K562 (cell line): ENCODE measurements at regions not wholly inside any gene's neighbourhood (a gene's known extent, or its start where the extent isn't known, plus 50 kb on each side); places are given as distances from the start of the nearest gene placed in this dataset.

Source experiments
- ATAC-seq: fragments of 200-7000 bp; cut with Tn5 transposase; 3 replicates; pipeline ENCODE4 v1.9.1; 2020; ENCODE audit warnings: moderate library complexity
- BruUV-seq: library from RNA; stranded (reverse); fragments of 400-500 nt; replicated peaks from 2 replicates; lab custom pipeline; 2021; lab: Mats Ljungman, UMichigan
- CTCF ChIA-PET: fragments of 300-600 bp; formaldehyde crosslinking; extraction: SDS; loops from one replicate; lab custom pipeline; 2021; ENCODE audit warnings: low intra/inter-chr PET ratio; lab: Yijun Ruan, JAX
- POLR2A ChIA-PET: fragments of 300-600, 350-650 bp; sonication (Branson Sonifier 250); formaldehyde crosslinking; extraction: SDS; loops from one replicate; lab custom pipeline; 2021; ENCODE audit warnings: antibody characterized with exemption, inconsistent platforms; lab: Yijun Ruan, JAX
- DNase-seq, 4 experiments: peaks; one replicate each; pipeline versions ENCODE4 v3.0.0 to v3.0.0-alpha.2; 2011 to 2018; ENCODE audit warnings: low spot score in 3 of 4, mixed read lengths in 3 of 4; ENCODE audit errors: extremely low read depth in 1 of 4
- FAIRE-seq: peaks from 2 replicates; lab custom pipeline; 2011; peaks lifted over from hg19 to GRCh38; lab: Jason Lieb, UNC
- H2AFZ ChIP-seq: 2 replicates; pipeline ENCODE4 v1.6.0; 2011; ENCODE audit warnings: low read depth, low read length, control low read depth, inconsistent platforms
- H3K27ac ChIP-seq: fragments of 200-600 bp; 3 replicates; pipeline ENCODE4 v1.8.0; 2011; ENCODE audit warnings: low read depth, mild to moderate bottlenecking, control low read depth, inconsistent platforms, low read length, moderate library complexity, mixed read lengths; ENCODE audit errors: extremely low read depth
- H3K27me3 ChIP-seq, 2 experiments: fragments of 300-600 bp in 1 of 2; 2 replicates in 1 of 2; 3 replicates in 1 of 2; pipeline versions ENCODE4 v1.6.0 to v1.8.0; 2011; ENCODE audit warnings: inconsistent platforms in 2 of 2, low read length in 2 of 2, mild to moderate bottlenecking in 1 of 2, mixed read lengths in 1 of 2, moderate library complexity in 1 of 2; ENCODE audit not compliant: control insufficient read depth in 2 of 2, insufficient read depth in 2 of 2
- H3K36me3 ChIP-seq: fragments of 300-600 bp; 3 replicates; pipeline ENCODE4 v1.8.0; 2011; ENCODE audit warnings: mild to moderate bottlenecking, low read length, inconsistent platforms; ENCODE audit not compliant: control insufficient read depth, insufficient read depth
- H3K4me1 ChIP-seq, 2 experiments: fragments of 200-600 bp in 1 of 2; replicated peaks in 1 of 2; 2 replicates in 1 of 2; 3 replicates in 1 of 2; pipeline versions ENCODE4 v1.5.1 to v1.8.0; 2011; ENCODE audit warnings: inconsistent platforms in 2 of 2, low read length in 2 of 2, mild to moderate bottlenecking in 1 of 2, mixed read lengths in 1 of 2, moderate library complexity in 1 of 2; ENCODE audit not compliant: control insufficient read depth in 2 of 2, insufficient read depth in 2 of 2
- H3K4me2 ChIP-seq: 2 replicates; pipeline ENCODE4 v1.6.1; 2011; ENCODE audit warnings: low read length, control low read depth, inconsistent platforms, mixed read lengths; ENCODE audit not compliant: insufficient read depth
- H3K4me3 ChIP-seq: fragments of 200-600 bp; sonication (generic), shearing (Covaris generic); 2 replicates; pipeline ENCODE4 v1.5.1; 2016; ENCODE audit warnings: control low read depth, inconsistent platforms
- H3K79me2 ChIP-seq: fragments of 200-600 bp; 3 replicates; pipeline ENCODE4 v1.8.0; 2011; ENCODE audit warnings: low read length, inconsistent platforms; ENCODE audit not compliant: control insufficient read depth, insufficient read depth
- H3K9ac ChIP-seq, 2 experiments: 2 replicates each; pipeline versions ENCODE4 v1.6.0 to v1.6.1; 2011; ENCODE audit warnings: low read depth in 2 of 2, low read length in 2 of 2, control low read depth in 1 of 2, inconsistent platforms in 1 of 2, mild to moderate bottlenecking in 1 of 2, mixed read lengths in 1 of 2; ENCODE audit not compliant: insufficient read depth in 1 of 2
- H3K9me1 ChIP-seq: one replicate; pipeline ENCODE4 v1.6.0; 2011; ENCODE audit warnings: inconsistent platforms, mild to moderate bottlenecking, low read length, moderate library complexity; ENCODE audit not compliant: control insufficient read depth, insufficient read depth
- H3K9me3 ChIP-seq: replicated peaks from 2 replicates; pipeline ENCODE4 v1.5.1; 2011; ENCODE audit warnings: low read depth, low read length, inconsistent platforms; ENCODE audit not compliant: control insufficient read depth, insufficient read depth
- H4K20me1 ChIP-seq: replicated peaks from 2 replicates; pipeline ENCODE4 v1.6.1; 2011; ENCODE audit warnings: low read length, inconsistent platforms, mixed read lengths; ENCODE audit not compliant: control insufficient read depth, insufficient read depth
- FOXK1 ChIP-seq: sonication (generic); formaldehyde crosslinking; IDR thresholded peaks from 2 replicates; pipeline ENCODE4 v1.8.0; 2022; ENCODE audit warnings: missing genetic modification reagents, mild to moderate bottlenecking, borderline replicate concordance
- HSF4 ChIP-seq: fragments of 250-450 bp; sonication (Bioruptor Pico); IDR thresholded peaks from 2 replicates; pipeline ENCODE4 v2.1.2; 2022; ENCODE audit warnings: mild to moderate bottlenecking, moderate library complexity, borderline replicate concordance
- NCOA4 ChIP-seq: fragments of 450-650 bp; IDR thresholded peaks from 2 replicates; pipeline ENCODE4 v1.6.1; 2018; ENCODE audit warnings: mild to moderate bottlenecking; ENCODE audit not compliant: partially characterized antibody
- RBM17 ChIP-seq: fragments of 200-400 bp; formaldehyde crosslinking; IDR thresholded peaks from 2 replicates; pipeline ENCODE4 v1.6.1; 2017; ENCODE audit warnings: low read depth, mild to moderate bottlenecking, low read length, borderline replicate concordance
- SREBF1 ChIP-seq: fragments of 150-350 bp; IDR thresholded peaks from 2 replicates; pipeline ENCODE4 v1.6.1; 2014; ENCODE audit warnings: antibody characterized with exemption, low read depth, low read length, borderline replicate concordance
- TRIM24 ChIP-seq, 2 experiments: fragments of 450-650 bp; IDR thresholded peaks; 2 replicates each; pipeline ENCODE4 v1.6.1; 2016
- UBTF ChIP-seq, 2 experiments: IDR thresholded peaks; 2 replicates each; pipeline ENCODE4 v1.6.1; 2012; ENCODE audit warnings: improper control_type of control experiment in 2 of 2, low read depth in 2 of 2, low read length in 2 of 2, borderline replicate concordance in 1 of 2
- ZBTB7A ChIP-seq: IDR thresholded peaks from 2 replicates; pipeline ENCODE4 v1.6.1; 2011; ENCODE audit warnings: low read depth, mild to moderate bottlenecking, low read length, moderate library complexity, borderline replicate concordance; ENCODE audit not compliant: control insufficient read depth
- ZKSCAN3 ChIP-seq: fragments of 250-450 bp; sonication (Bioruptor Pico); IDR thresholded peaks from 2 replicates; pipeline ENCODE4 v1.4.0; 2020
- ZNF445 ChIP-seq: fragments of 250-450 bp; sonication (Bioruptor Pico); IDR thresholded peaks from 2 replicates; pipeline ENCODE4 v1.4.0; 2020; ENCODE audit warnings: low read depth, mild to moderate bottlenecking, moderate library complexity
- ZNF551 ChIP-seq: fragments of 250-450 bp; sonication (Bioruptor Pico); IDR thresholded peaks from 2 replicates; pipeline ENCODE4 v1.5.0; 2021; ENCODE audit warnings: mild to moderate bottlenecking, moderate library complexity
- ZNF79 ChIP-seq: fragments of 250-450 bp; sonication (Bioruptor Pico); IDR thresholded peaks from 2 replicates; pipeline ENCODE4 v1.4.0; 2020; ENCODE audit warnings: low read depth, mild to moderate bottlenecking, moderate library complexity
- WGBS: fragments of 100-300 bp; shearing (Covaris generic); methylation state at CpG from one replicate; pipeline ENCODE4 v1.1.6; 2016; ENCODE audit warnings: low coverage, mixed read lengths; ENCODE audit not compliant: insufficient coverage; ENCODE audit errors: missing lambda C conversion rate; 5-methylcytosine and 5-hydroxymethylcytosine counted together
- in situ Hi-C: fragments of 300-500 bp; cut with MboI; formaldehyde crosslinking; loops from 4 replicates; pipeline ENCODE4 v1.15.0; 2018; ENCODE audit warnings: inconsistent platforms, mixed read lengths
- intact Hi-C: fragments of 100-400 bp; cut with micrococcal nuclease; formaldehyde crosslinking; loops from 2 replicates; pipeline ENCODE4 v1.14.2; 2022
- TF ChIP-seq, protein P1 (sequence below): fragments of 450-650 bp; IDR thresholded peaks from one replicate; pipeline ENCODE4 v1.6.1; 2018; ENCODE audit warnings: mild to moderate bottlenecking, moderate library complexity; ENCODE audit not compliant: partially characterized antibody
- TF ChIP-seq, protein P2 (sequence below): fragments of 450-650 bp; IDR thresholded peaks from 2 replicates; pipeline ENCODE4 v1.6.1; 2017; ENCODE audit warnings: mild to moderate bottlenecking, moderate library complexity

- TF ChIP-seq, protein P1, sequence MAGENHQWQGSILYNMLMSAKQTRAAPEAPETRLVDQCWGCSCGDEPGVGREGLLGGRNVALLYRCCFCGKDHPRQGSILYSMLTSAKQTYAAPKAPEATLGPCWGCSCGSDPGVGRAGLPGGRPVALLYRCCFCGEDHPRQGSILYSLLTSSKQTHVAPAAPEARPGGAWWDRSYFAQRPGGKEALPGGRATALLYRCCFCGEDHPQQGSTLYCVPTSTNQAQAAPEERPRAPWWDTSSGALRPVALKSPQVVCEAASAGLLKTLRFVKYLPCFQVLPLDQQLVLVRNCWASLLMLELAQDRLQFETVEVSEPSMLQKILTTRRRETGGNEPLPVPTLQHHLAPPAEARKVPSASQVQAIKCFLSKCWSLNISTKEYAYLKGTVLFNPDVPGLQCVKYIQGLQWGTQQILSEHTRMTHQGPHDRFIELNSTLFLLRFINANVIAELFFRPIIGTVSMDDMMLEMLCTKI: no peak
- TF ChIP-seq HSF4 (CRISPR knock-in tag) (no peak), RBM17 (no peak), ZNF445 (CRISPR knock-in tag) (no peak), ZNF79 (CRISPR knock-in tag) (no peak)
Measured at GRCh38 chr3:103047640-103048039, 612.8 kb downstream of the ZPLD1 start (continued).

GRCh38 chr3:103048068-103048722 lies 613.4 kb downstream of the ZPLD1 start:
- H3K9me3 ChIP-seq: no peaks in the 10 kb centered on the region
- H3K4me2 ChIP-seq: no peak overlapping the region
- no peak overlapping the region for H3K9ac ChIP-seq
- H2AFZ ChIP-seq: no peak overlapping the region
- ATAC-seq (no peak), FAIRE-seq (no peak), DNase-seq (no peak)
- TF ChIP-seq ZKSCAN3: no peak
- TF ChIP-seq FOXK1: no peak
- TF ChIP-seq ZBTB7A: no peak
- TF ChIP-seq, protein P2, sequence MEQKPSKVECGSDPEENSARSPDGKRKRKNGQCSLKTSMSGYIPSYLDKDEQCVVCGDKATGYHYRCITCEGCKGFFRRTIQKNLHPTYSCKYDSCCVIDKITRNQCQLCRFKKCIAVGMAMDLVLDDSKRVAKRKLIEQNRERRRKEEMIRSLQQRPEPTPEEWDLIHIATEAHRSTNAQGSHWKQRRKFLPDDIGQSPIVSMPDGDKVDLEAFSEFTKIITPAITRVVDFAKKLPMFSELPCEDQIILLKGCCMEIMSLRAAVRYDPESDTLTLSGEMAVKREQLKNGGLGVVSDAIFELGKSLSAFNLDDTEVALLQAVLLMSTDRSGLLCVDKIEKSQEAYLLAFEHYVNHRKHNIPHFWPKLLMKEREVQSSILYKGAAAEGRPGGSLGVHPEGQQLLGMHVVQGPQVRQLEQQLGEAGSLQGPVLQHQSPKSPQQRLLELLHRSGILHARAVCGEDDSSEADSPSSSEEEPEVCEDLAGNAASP: no peak
- no peak for TF ChIP-seq SREBF1
- no peak for TF ChIP-seq NCOA4
- TF ChIP-seq UBTF (IDR thresholded peaks at IDR 0.05; ENCODE audit: borderline replicate concordance in 1 of 2, low read depth in 2 of 2, low read length in 2 of 2): no peak
- TF ChIP-seq TRIM24 (IDR thresholded peaks at IDR 0.05): no peak
- no peak for TF ChIP-seq ZNF551
- H3K79me2 ChIP-seq: no peaks in the 10 kb centered on the region
- H3K27ac ChIP-seq: no peak overlapping the region
- no peaks in the 10 kb centered on the region for H3K4me1 ChIP-seq
- in situ Hi-C loops: no loop called here
- ChIA-PET CTCF (no interaction called here), POLR2A (no interaction called here)
- no peak overlapping the region for H3K4me3 ChIP-seq
- WGBS: 0% methylated on average over 5 of the region's 5 CpGs
- no peaks in the 10 kb centered on the region for H3K9me1 ChIP-seq
- H3K27me3 ChIP-seq: no peaks in the 10 kb centered on the region
- no TSS peak for BruUV-seq
- no peaks in the 10 kb centered on the region for H4K20me1 ChIP-seq
- no peaks in the 10 kb centered on the region for H3K36me3 ChIP-seq
- intact Hi-C loops: no loop called here
